Right kidney (tissue), 1 donor: ENCODE measurements at regions not wholly inside any gene's neighbourhood (a gene's known extent, or its start where the extent isn't known, plus 50 kb on each side); places are given as distances from the start of the nearest gene placed in this dataset.

Experiments
- DNase-seq: peaks from one replicate; pipeline ENCODE4 v3.0.0-alpha.2; 2016

DNA sequence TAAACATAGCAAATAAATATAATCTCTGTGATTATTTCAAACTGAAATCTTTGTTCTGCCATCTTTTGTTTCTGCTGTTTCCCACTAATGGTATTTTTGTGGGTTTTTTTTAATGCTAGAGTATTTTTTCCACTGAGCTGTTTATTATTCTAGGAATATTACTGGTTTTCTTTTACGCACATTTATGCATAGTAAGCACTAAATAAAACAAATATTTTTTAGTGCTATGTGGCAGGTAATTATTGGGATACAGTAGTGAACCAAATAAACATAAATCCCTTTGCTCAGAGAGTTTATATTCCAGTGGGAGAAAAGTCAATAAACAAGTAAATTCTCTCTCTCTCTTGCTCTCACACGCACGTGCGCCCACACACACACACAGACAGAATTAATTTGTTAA is 397.4 kb downstream of the PRDM5 start:
- no peak for DNase-seq

DNA sequence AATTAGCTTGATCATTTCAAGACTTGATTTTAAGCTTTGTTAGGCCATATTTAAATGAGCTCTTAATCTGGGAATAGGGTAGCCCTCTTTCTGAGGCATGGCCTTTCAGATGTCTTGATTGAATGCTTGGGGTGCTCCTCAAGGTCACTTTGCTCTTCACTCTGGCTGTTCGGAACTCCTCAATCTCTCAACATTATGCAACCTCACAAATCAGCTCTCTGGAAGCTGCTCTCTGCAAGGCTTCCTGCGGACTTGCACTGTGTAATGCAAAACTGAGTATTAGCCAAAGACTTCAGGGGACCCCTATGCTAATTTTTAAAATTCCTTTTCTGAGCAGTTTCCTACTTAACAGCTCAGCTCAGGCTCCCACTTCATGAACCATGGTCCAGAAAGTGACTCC is 398.3 kb downstream of the PRDM5 start:
- DNase-seq, result no peak

DNA sequence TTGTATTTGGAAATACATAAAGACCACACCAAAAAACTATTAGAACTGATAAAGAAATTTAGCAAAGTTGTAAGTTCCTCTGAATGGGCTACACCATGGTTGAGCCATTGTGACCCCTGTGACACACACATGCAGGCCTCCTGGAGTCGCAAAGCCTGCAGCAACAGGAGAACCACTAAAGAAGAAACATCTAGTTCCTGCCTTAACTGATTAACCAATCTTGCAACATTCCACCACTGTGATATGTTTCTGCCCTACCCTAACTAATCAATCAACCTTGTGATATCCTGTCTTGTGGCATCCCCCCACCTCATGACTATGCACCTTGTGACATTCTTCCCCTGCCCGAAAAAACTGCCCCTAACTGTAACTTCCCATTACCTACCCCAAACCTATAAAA is 401.8 kb downstream of the PRDM5 start:
- DNase-seq, result no peak

DNA sequence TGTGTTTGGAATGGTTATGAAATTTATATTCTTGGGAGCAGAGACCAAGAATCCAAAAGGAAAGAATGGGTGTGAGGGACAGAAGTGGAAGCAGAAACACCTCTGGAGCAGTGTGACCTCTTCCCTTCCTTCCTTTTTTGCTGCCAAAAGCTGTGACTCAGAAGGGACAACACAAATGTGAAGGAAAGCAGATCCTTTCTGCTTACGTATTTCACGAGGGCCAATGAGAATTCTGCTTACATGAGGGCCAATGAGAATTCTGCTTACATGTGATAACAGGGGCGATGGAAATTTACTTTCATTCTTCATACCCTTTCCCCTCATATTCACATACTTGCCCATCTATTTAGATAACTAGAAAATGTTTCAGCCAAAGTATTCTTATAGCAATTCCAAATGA is 404.6 kb downstream of the PRDM5 start:
- DNase-seq, result peak; percentile 25

DNA sequence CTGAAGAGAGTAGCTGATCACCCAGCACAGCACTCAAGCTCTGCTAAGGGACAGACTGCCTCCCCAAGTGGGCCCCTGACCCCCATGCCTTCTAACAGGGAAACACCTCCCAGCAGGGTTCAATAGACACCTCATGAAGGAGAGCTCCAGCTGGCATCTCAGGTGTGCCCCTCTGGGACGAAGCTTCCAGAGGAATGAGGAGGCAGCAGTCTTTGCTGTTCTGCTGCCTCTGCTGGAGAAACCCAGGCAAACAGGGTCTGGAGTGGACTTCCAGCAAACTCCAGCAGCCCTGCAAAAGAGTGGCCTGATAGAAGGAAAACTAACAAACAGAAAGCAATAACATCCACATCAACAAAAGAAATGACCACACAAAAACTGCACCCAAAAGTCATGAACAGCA is 412.8 kb downstream of the PRDM5 start:
- DNase-seq, result no peak

DNA sequence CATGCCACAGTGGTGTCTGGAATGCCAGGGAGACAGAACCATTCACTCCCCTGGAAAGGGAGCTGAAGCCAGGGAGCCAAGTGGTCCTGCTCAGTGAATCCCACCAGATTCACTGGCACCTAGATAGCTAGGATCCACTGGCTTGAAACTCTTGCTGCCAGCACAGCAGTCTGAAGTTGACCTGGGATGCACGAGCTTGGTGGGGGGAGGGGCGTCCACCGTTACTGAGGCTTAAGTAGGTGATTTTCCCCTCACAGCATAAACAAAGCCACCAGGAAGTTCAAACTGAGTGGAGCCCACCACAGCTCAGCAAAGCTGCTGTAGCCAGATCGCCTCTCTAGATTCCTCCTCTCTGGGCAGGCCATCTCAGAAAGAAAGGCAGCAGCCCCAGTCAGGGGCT is 413.3 kb downstream of the PRDM5 start:
- DNase-seq, result no peak

DNA sequence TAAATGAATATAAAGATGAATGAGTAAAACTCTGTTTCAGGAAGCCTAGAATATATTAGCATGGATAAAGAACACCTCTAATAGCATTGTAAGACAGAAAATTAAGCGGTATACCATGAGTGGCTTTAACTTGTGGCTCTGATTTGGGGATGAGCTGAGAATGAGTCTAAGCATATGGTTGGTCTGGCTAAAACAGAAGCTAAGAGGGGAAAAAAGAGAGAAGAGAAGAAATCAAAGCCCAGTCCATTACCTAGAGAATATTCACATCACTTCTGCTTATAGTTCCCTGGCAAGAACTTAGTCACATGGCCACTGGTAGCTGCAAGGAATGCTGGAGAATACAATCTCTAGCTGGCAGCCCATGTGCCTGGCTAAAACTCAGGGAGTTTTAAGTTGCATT is 414.5 kb downstream of the PRDM5 start:
- DNase-seq, result no peak

DNA sequence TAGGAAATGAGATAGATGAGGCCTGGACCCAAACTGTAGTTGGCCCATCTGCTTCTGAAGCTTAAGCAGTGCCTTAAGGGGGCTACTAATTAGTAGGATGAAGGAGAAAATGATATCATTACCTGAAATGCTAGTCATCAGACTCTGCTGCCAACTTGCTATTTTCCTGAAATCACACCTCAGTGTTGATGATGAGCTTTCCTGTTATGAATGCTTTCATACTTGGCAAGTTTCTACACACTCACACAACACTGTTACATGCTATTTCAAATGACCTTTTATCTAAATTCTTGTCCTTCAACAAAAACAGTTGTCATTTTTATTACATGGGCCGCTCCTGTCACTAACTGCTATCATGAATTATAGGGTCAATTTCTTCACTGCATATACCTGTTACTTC is 416.0 kb downstream of the PRDM5 start:
- no peak for DNase-seq

DNA sequence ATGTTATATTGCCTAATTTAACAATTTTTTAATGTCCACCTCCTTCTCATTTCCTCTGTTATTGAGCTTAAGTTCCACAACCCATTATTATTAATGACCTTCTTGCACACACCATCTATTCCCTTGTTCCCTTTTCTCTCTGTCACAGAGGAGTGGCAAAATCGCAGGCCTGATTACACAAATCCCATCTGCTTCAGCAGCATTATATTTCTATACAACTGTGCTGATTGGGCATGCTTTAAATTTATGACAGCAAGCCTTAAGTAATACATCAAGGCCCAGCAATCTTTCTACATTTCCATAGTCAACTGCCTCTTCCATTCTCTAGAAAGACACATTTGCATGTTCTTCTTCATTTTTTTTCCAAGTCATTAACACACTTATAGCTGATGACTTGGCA is 423.8 kb downstream of the PRDM5 start:
- no peak for DNase-seq

DNA sequence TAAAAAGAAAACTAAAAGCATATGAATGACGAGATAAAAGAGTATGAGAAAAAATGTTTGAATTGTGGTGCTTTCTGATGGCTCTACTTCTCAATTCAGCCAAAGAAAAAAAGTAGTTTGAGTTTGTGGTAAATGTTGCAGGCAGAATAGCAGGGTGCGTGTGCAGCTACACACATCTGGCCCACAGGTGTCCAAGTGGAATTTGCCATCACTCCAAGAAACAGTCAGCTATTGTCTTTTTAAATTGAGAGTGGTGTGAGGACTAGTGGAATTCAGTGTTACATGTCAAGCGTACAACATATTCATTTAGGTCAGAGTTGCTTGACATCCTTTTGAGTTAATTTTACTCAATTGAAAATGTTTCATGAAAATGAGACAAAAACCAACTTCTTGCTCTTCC is 424.8 kb upstream of the MAD2L1 start:
- DNase-seq, result no peak

DNA sequence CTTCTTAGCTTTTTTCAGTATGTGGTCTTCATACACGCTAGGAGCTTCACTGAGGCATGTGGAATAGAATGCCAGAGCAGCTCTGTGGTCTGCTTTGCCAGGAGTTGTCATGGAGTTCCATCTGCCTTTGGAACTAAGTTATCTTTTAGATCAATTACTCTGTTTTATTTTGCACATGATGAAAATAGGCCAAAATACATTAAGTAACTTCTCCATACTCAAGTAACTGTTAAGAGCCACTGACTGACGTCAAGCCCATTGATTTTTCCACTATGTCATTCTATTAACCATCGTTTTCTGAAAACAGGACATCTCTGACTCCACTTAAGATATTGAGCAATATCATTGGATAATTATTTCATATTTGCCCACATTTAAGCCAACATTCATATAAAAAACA is 415.1 kb upstream of the MAD2L1 start:
- no peak for DNase-seq

DNA sequence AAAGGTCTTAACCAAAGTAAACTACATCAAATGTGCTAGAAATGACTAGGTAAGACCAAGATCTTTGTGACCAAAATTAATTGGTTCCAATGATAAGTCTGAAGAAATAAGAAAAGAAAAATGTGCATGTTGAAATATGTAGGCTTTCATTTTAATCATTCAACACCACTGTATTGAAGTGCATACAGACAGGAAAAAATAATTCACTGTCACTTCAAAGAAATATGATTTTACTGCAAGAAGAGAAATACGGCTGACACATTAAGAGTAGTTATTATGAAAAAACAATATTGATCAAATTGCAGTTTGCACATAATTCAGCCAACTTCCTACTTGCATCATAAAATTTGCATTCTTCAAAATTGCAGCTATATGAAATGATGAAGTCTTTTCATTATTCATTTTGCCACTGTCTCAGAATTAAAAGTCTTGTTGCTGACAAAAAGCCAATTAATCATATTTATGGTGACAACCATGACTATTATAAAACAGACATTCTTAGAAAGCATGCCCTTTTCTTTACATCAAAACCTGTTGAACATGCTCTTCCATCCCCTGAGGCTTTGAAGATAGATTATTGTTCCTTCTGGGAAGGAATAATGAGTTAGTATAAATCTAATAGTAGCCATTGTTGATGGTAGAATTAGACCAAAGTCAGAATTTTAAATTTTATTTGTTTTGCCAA is 405.9 kb upstream of the MAD2L1 start:
- no peak for DNase-seq

DNA sequence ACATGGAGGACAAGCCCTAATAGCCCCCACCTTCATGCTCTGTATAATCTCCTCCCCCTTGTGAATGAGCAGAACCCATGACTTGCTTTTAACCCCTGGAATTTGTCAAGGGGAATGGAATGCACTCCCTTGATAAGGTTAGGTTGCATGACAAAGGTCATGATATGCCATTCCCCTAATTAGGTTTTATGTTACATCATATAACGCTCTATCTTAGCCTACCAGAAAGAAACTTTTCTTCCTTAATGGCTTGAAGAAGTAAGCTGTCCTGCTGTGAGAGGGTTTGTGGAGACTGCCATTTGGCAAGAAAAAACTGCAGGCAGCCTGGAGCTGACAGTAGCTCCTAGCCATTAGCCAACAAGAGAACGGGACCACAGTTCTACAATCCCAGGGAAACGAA is 399.8 kb upstream of the MAD2L1 start:
- peak; percentile 16 for DNase-seq

DNA sequence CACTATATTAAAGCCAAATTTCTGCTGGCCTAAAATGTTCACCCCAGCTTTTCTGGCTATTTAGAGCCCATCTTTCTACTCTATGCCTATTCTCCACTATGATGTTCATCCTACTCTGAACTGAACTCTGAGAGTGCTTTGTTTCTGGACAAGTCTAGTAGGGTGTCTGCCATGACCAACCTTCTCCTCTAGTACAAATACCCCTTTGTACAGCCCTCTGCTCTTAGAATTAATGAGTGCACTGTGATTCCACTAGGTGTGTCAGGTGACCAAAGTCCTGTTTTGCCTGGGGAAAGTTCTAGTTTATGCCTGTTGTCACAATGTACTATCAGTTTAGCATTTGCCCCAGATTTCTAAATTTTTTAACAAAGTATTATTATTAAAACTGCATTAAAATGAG is 388.1 kb upstream of the MAD2L1 start:
- no peak for DNase-seq

DNA sequence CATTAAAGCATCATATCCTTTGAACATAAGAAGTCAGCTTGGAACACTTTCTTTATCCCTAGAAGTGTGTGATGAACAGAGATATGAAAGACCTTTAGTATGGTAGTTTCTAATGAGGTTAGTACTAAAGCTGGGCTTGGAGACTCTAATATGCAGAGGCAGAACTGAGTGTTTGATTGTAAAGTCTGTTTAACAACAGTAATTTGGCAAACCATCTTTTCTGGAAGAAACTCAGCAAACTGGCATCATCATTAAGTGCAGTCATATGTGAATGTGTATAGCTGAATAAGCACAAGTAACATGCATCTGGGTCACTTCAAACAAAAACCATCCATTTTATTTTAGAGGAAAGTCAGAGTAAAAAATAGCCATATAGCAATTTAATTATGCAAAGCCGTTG is 385.9 kb upstream of the MAD2L1 start:
- no peak for DNase-seq

DNA sequence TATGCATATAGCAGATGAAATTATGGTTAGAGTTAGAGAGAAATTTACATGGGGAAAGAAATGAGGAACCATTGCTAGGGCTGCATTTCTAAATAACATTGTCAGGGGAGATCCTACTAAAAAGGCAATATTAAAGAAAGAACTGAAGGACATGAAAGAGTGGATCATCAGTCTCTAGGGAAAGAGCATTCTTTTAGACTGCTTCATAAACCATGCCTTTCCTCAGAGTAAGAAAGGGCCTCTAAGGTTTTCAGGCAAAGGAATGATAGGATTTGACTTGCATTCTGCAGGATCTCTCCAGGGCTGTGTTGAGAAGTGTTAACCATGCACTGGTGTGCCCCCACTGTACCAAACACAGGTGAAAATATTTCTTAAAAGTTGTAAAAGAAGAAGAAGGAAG is 385.4 kb upstream of the MAD2L1 start:
- no peak for DNase-seq

DNA sequence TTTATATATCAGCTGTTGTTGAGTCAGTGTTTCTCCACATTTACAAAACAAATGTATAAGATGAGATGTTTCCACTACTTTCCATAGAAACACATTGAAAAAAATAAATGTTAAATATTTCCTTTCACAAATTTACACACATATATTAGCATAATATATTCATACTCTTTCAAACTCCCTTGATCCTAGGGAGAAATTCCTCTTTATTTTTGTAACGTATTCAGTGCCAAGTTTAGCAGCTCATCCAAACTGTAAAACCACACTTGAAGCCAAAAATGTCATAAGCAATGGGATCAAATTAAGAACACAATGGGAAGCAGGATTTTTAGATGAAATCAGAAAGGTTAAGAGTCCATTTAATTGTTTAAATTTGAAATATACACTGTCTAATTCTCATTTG is 381.1 kb upstream of the MAD2L1 start:
- DNase-seq, result no peak

DNA sequence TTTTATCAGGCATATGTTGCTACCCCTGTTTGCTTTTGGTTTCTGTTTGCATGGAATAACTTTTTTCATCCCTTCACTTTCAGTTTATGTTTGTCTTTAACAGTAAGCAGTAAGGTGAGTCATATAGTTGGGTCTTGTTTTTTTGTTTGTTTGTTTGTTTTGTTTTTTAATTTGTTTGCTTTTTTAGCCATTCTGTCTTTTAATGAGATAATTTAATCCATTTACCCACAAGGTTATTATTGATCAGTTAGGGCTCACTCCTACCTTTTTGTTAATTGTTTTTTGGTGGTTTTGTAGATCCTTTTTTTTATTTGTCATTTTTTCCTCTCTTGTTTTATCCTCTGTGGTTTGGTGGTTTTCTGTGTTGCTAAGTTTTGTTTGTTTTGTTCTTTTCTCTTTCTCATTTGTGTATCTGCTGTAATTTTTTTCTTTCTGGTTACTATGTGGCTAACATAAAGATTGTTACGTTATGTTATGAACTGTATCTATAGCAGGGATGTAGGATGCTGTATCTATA is 379.5 kb upstream of the MAD2L1 start:
- no peak for DNase-seq

DNA sequence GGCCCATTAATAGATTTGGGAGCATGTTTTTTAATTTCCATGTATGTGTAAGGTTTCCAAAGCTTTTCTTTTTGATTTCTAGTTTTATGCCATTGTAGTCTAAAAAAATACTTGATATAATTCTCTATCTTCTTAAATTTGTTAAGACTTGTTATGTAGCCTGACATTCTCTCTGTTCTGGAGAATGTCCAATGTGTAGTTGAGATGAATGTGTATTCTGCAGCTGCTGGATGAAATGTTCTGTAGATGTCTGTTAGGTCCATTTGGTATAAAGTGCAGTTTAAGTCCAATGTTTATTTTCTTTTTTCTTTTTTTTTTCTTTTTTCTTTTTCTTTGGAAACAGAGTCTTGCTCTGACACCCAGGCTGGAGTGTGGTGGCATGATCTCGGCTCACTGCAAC is 378.5 kb upstream of the MAD2L1 start:
- no peak for DNase-seq

DNA sequence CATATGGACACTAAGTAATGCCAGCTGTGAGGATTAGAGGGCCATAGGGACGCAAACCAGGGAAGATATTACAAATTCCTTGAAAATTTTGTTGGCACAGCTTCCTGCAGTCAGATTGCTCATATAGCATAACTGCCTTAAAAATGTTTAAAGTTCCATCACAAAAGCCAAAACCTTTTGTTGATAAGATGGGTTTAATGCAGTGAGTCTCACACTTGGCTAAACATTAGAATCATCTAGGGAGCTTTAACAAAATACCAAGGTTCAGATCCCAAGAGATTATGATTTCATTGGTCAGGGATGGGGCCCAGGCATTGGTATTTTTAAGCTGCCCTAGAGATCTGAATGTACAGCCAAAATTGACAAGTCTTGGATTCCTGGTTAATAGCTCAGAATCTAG is 376.5 kb upstream of the MAD2L1 start:
- DNase-seq, result no peak

DNA sequence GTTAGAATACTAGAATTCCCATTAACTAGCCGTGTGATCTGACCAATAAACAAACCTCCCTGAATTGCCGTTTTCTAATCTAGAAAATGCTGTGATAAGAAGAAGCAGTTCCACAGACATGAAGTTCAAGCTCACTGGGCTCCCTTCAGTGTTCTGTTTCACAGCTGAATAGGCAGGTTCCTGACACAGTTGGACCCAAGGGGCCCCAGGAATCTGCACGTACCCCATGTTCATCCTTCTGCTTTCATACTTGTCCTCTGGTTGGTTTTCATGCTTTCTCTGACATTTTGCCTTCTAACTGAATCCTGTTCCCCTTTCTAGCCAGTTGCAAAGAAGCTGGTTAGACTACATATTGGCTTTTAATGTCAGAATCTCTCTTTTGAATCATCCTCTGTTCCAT is 374.1 kb upstream of the MAD2L1 start:
- no peak for DNase-seq

DNA sequence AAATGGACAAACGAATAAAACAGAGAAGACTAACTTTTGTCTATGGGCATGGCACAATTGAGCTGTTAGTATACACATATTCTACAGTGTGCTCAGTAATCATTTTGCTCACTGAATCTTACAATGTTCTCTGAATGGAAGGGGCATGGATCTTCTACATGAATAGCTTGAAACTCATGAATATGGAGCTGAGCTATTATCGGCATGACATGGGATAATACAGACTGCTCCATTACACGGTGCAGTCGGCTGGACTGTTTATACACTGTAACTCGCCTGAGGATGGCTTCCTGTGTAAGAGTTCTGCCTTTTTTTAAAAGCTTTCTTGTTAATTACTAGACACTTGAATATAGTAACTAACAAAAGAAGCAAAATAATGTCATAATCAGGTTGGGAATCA is 368.5 kb upstream of the MAD2L1 start:
- no peak for DNase-seq

DNA sequence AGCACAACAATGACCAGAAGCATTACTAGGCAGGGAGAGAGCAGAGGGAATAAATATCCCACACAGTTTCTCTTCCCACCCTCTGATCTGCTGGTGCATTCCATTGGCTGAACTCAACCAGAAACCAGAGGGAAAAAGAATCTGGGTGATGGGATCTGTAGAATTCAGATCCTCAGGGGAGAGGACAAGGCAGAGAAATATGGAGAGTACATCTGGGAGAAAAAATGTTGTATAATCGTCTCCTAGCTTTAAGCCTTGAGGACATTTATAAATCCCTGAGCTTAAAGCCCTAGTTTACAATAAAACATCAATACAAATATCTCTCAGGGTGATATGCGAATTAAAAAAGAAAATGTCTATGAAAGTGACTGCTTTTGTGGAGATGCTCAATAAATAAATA is 368.1 kb upstream of the MAD2L1 start:
- DNase-seq, result no peak

DNA sequence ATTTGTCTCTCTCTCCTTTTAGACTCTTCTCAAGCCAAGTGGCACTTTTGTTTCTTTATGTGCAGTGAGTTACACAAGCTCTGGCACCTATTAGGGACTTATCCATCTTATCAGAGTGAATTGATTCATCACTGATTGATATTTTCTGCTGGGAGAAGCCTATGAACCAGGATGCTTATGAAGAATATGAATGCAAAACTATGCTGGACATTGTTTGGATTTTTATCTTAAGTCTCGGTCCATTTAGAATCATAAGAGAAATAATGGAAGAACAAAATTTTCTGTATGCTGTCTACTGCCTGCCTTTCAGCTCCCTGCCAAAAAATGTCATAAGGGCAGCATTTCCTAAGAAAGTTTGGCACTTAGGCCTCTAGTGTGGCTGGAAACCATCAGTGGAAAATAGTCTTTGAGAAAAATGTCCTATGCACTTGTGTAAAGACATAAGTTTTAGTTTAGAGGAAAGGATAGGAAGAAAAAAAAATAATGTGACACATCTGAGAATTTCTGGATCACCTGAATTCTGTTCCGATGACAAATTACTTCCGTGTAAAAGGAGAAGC is 365.7 kb upstream of the MAD2L1 start:
- no peak for DNase-seq

DNA sequence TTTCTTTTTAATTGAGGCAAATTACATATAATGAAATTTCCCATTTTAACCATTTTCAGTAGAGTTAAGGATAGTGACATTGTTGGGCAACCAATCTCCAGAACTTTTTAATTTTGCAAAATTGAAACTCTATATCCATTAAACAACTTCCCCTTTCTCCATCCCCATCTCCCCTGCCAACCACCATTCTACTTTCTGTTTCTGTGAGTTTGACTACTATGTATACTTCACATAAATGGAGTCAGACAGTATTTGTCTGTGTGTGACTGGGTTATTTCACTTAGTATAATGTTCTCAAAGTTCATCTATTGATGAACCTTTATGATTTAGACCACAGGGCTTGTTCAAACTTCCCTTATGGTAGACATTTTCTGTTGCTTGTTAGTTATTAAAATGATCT is 364.5 kb upstream of the MAD2L1 start:
- no peak for DNase-seq
